Mesothelial cell of epicardium (in vitro differentiated cells): ENCODE measurements at regions not wholly inside any gene's neighbourhood (a gene's known extent, or its start where the extent isn't known, plus 50 kb on each side); places are given as distances from the start of the nearest gene placed in this dataset.

Experiments
- DNase-seq, 2 experiments: peaks; one replicate each; pipeline ENCODE4 v3.0.0; 2021; ENCODE audit warnings: low spot score in 2 of 2; ENCODE audit not compliant: unreplicated experiment in 2 of 2
- H3K27ac Mint-ChIP-seq: 2 replicates; pipeline ENCODE4 v1.8.0; 2021; ENCODE audit warnings: mixed read lengths
- H3K27me3 Mint-ChIP-seq: 2 replicates; pipeline ENCODE4 v1.8.0; 2021; ENCODE audit warnings: low read depth, mixed read lengths
- H3K36me3 Mint-ChIP-seq: 2 replicates; pipeline ENCODE4 v1.8.0; 2021; ENCODE audit warnings: mixed read lengths
- H3K4me1 Mint-ChIP-seq: 2 replicates; pipeline ENCODE4 v1.8.0; 2021; ENCODE audit warnings: mixed read lengths
- H3K4me3 Mint-ChIP-seq: 2 replicates; pipeline ENCODE4 v1.8.0; 2021; ENCODE audit warnings: mild to moderate bottlenecking, moderate library complexity, mixed read lengths
- H3K9me3 Mint-ChIP-seq: 2 replicates; pipeline ENCODE4 v1.8.0; 2021; ENCODE audit warnings: mixed read lengths
- CTCF ChIP-seq: fragments of 200-600 bp; sonication (generic); IDR thresholded peaks from one replicate; pipeline ENCODE4 v1.5.0; 2021; ENCODE audit warnings: antibody characterized with exemption; ENCODE audit not compliant: unreplicated experiment

DNA sequence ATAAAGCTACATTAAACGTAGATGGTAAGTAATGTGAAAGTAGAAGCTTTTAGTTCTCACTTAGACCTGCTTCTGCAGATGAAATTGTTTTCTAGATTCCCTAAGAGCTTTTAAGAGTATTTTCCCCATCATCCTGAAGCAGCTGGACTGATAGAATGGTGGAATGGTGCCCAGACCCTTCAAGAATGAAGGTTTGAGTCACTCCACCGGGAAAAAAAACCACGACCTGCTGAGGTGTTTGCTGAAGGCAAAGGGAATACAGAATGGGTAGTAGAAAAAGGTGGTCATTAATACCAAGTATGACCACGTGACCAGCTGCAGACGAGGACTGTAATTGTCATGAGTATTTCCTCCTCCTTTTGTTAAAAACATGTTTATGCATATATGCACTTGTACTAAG lies 79.2 kb upstream of the PTPRZ1 start:
- H3K9me3 Mint-ChIP-seq: peaks cover 14% of the 10 kb centered on the region

GRCh38 chr7:121777672-121778071 lies 95.3 kb upstream of the PTPRZ1 start:
- Mint-ChIP-seq H3K4me1 (peaks cover 2% of the 10 kb centered on the region), H3K9me3 (no peaks in the 10 kb centered on the region), H3K27me3 (no peaks in the 10 kb centered on the region), H3K27ac (no peak overlapping the region), H3K36me3 (no peaks in the 10 kb centered on the region), H3K4me3 (no peak overlapping the region)
- DNase-seq: no peak
- TF ChIP-seq CTCF: no peak

More for the DNA sequence above, 79.2 kb upstream of the PTPRZ1 start:
- no peak overlapping the region for H3K27ac Mint-ChIP-seq
- no peak for TF ChIP-seq CTCF
- peaks cover 27% of the 10 kb centered on the region for H3K4me1 Mint-ChIP-seq
- DNase-seq: no peak
- H3K27me3 Mint-ChIP-seq: no peaks in the 10 kb centered on the region
- H3K36me3 Mint-ChIP-seq: no peaks in the 10 kb centered on the region
- H3K4me3 Mint-ChIP-seq: no peak overlapping the region

GRCh38 chr7:121774563-121774962 lies 98.4 kb upstream of the PTPRZ1 start:
- no peaks in the 10 kb centered on the region for H3K27me3 Mint-ChIP-seq
- DNase-seq: no peak

DNA sequence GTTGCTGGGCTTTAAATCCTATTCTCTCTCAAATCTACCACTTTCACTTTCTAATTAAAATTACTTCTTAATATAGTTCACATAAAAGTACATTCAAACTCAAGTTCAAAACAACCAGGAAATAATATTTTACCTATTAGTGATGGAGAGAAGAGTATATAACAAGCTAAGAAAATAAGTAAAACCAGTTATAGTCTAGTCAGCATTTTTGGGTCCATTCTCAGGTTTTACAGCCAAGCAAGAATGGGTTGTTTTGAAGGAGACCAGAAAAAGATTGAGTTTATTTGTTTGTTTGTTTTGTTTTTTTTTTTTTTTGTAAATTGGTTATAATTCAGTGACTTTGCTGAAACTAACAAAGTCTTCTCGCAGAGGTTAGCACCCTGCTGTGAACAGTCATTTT lies 106.3 kb upstream of the PTPRZ1 start:
- Mint-ChIP-seq H3K9me3 (peaks cover 4% of the 10 kb centered on the region), H3K27me3 (peaks cover 3% of the 10 kb centered on the region), H3K36me3 (no peaks in the 10 kb centered on the region), H3K4me3 (no peak overlapping the region), H3K27ac (no peak overlapping the region), H3K4me1 (no peaks in the 10 kb centered on the region)
- TF ChIP-seq CTCF: no peak
- DNase-seq: no peak

More at GRCh38 chr7:121774563-121774962, 98.4 kb upstream of the PTPRZ1 start:
- no peak for TF ChIP-seq CTCF
- Mint-ChIP-seq H3K27ac (no peak overlapping the region), H3K9me3 (no peaks in the 10 kb centered on the region), H3K36me3 (no peaks in the 10 kb centered on the region), H3K4me3 (no peak overlapping the region), H3K4me1 (no peaks in the 10 kb centered on the region)

DNA sequence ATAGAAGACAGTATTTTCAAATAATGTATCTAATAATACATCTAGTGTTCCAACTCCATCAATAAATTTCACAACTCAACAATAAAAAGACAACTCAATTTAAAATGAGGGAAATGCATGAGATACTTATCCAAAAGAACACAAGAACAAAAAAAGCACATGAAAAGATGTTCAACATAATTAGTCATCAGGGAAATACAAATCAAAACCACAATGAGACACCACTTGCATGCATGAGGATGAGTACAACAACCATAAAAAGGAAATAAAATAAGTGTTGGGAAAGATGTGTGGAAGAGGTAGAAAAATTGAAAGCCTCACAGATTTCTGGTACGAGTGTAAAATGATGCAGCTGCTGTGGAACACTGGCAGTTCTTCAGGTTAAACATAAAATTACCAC lies 111.6 kb upstream of the PTPRZ1 start:
- no peak for TF ChIP-seq CTCF
- Mint-ChIP-seq H3K27me3 (peaks cover 10% of the 10 kb centered on the region), H3K4me3 (no peak overlapping the region), H3K9me3 (peaks cover 4% of the 10 kb centered on the region), H3K27ac (no peak overlapping the region), H3K36me3 (no peaks in the 10 kb centered on the region), H3K4me1 (peaks cover 4% of the 10 kb centered on the region)
- DNase-seq: no peak
